CD4-positive, alpha-beta T cell (primary cell): ENCODE measurements at regions not wholly inside any gene's neighbourhood (a gene's known extent, or its start where the extent isn't known, plus 50 kb on each side); places are given as distances from the start of the nearest gene placed in this dataset.

Experiments used
- ATAC-seq: fragments of 200-7000 bp; cut with Tn5 transposase; one replicate; pipeline ENCODE4 v1.10.0; 2022; ENCODE audit warnings: mild to moderate bottlenecking; ENCODE audit not compliant: poor library complexity
- CTCF ChIA-PET: fragments of 350-600 bp; sonication (Branson Sonifier 250); formaldehyde crosslinking; loops from one replicate; lab custom pipeline; 2021; ENCODE audit warnings: antibody characterized with exemption, inconsistent platforms; lab: Charles Lee
- POLR2A ChIA-PET: fragments of 350-600 bp; sonication (Branson Sonifier 250); formaldehyde crosslinking; loops from one replicate; lab custom pipeline; 2021; ENCODE audit warnings: antibody characterized with exemption, inconsistent platforms; lab: Charles Lee
- DNase-seq, 14 experiments: peaks; one replicate each; pipeline ENCODE4 v3.0.0-alpha.2; 2013 to 2020; ENCODE audit warnings: mixed read lengths in 2 of 14
- H3K27ac ChIP-seq, 2 donors: one replicate each; pipeline versions ENCODE4 v1.5.1 to v1.7.0; 2013; ENCODE audit warnings: low read length in 2 of 2, low read depth in 1 of 2, mild to moderate bottlenecking in 1 of 2
- H3K27me3 ChIP-seq, 2 experiments: 1 replicate in 1 of 2; 2 replicates in 1 of 2; pipeline versions ENCODE4 v1.6.1 to v1.7.0; 2013; ENCODE audit warnings: low read length in 2 of 2, control low read depth in 1 of 2, mild to moderate bottlenecking in 1 of 2, moderate library complexity in 1 of 2; ENCODE audit not compliant: insufficient read depth in 2 of 2, control insufficient read depth in 1 of 2
- H3K36me3 ChIP-seq: one replicate; pipeline ENCODE4 v1.6.1; 2013; ENCODE audit warnings: low read length, control low read depth; ENCODE audit not compliant: insufficient read depth
- H3K4me1 ChIP-seq: one replicate; pipeline ENCODE4 v1.6.1; 2013; ENCODE audit warnings: low read length, control low read depth; ENCODE audit not compliant: insufficient read depth
- H3K4me3 ChIP-seq: one replicate; pipeline ENCODE4 v1.5.1; 2013; ENCODE audit warnings: mild to moderate bottlenecking, low read length, moderate library complexity
- H3K9me3 ChIP-seq, 2 experiments: 1 replicate in 1 of 2; 2 replicates in 1 of 2; pipeline versions ENCODE4 v1.6.1 to v1.7.0; 2013; ENCODE audit warnings: low read length in 2 of 2, mild to moderate bottlenecking in 2 of 2, control low read depth in 1 of 2, moderate library complexity in 1 of 2; ENCODE audit not compliant: control insufficient read depth in 1 of 2, insufficient read depth in 1 of 2
- H3K27ac Mint-ChIP-seq: one replicate; pipeline ENCODE4 v1.8.0; 2020; ENCODE audit warnings: mixed read lengths
- H3K27me3 Mint-ChIP-seq: one replicate; pipeline ENCODE4 v1.8.0; 2021; ENCODE audit warnings: mixed read lengths
- H3K36me3 Mint-ChIP-seq: one replicate; pipeline ENCODE4 v1.8.0; 2021; ENCODE audit warnings: low read depth, mixed read lengths
- H3K4me1 Mint-ChIP-seq: one replicate; pipeline ENCODE4 v1.8.0; 2021; ENCODE audit warnings: low read depth, mixed read lengths
- H3K4me3 Mint-ChIP-seq: one replicate; pipeline ENCODE4 v1.8.0; 2020; ENCODE audit warnings: mild to moderate bottlenecking, mixed read lengths
- H3K9me3 Mint-ChIP-seq: one replicate; pipeline ENCODE4 v1.8.0; 2020; ENCODE audit warnings: mixed read lengths
- CTCF ChIP-seq: fragments of 200-600 bp; IDR thresholded peaks from one replicate; pipeline ENCODE4 v1.8.0; 2022; ENCODE audit warnings: antibody characterized with exemption, mild to moderate bottlenecking
- intact Hi-C, 2 experiments: fragments of 100-400 bp; cut with DNase I in 1 of 2; cut with micrococcal nuclease in 1 of 2; formaldehyde crosslinking; loops; one replicate each; pipeline versions ENCODE4 v1.15.1 to v1.9.0; 2023 to 2025; cut with DNase I, micrococcal nuclease

- CTCF ChIA-PET = no interaction called here
- H3K9me3 Mint-ChIP-seq = peaks cover 11% of the 10 kb centered on the region
- POLR2A ChIA-PET = no interaction called here
- no peak for DNase-seq
- intact Hi-C loops = no loop called here
- no peak overlapping the region for H3K4me3 Mint-ChIP-seq
- no peaks in the 10 kb centered on the region for H3K4me1 Mint-ChIP-seq
- Histone ChIP-seq H3K36me3 (no peaks in the 10 kb centered on the region), H3K9me3 (peaks cover 0 to 9% of the 10 kb centered on the region in 2 experiments), H3K4me3 (no peak overlapping the region), H3K4me1 (no peaks in the 10 kb centered on the region), H3K27me3 (no peaks in the 10 kb centered on the region), H3K27ac (no peak overlapping the region)
- no peaks in the 10 kb centered on the region for H3K27me3 Mint-ChIP-seq
- no peak for TF ChIP-seq CTCF
- no peaks in the 10 kb centered on the region for H3K36me3 Mint-ChIP-seq
- no peak for ATAC-seq
- no peak overlapping the region for H3K27ac Mint-ChIP-seq
Observed at GRCh38 chr3:6512172-6512800, 348.6 kb upstream of the GRM7 start.

- intact Hi-C loops = no loop called here
- no peaks in the 10 kb centered on the region for H3K36me3 Mint-ChIP-seq
- TF ChIP-seq CTCF = no peak
- no peaks in the 10 kb centered on the region for H3K4me1 ChIP-seq
- ATAC-seq = no peak
- ChIA-PET CTCF (no interaction called here), POLR2A (no interaction called here)
- H3K27ac Mint-ChIP-seq = no peak overlapping the region
- no peaks in the 10 kb centered on the region for H3K4me1 Mint-ChIP-seq
- H3K9me3 ChIP-seq = peaks cover 0 to 10% of the 10 kb centered on the region in 2 experiments
- peaks cover 14% of the 10 kb centered on the region for H3K9me3 Mint-ChIP-seq
- no peak overlapping the region for H3K4me3 ChIP-seq
- H3K36me3 ChIP-seq = no peaks in the 10 kb centered on the region
- DNase-seq = no peak
- H3K27ac ChIP-seq = no peak overlapping the region
- H3K4me3 Mint-ChIP-seq = no peak overlapping the region
- H3K27me3 Mint-ChIP-seq = no peaks in the 10 kb centered on the region
- no peaks in the 10 kb centered on the region for H3K27me3 ChIP-seq
Observed at GRCh38 chr3:6516143-6516542, 344.8 kb upstream of the GRM7 start.

GRCh38 chr3:6516694-6517093, 344.2 kb upstream of the GRM7 start:
- H3K9me3 Mint-ChIP-seq = peaks cover 14% of the 10 kb centered on the region
- POLR2A ChIA-PET = no interaction called here
- no peaks in the 10 kb centered on the region for H3K27me3 Mint-ChIP-seq

More at GRCh38 chr3:6516694-6517093, 344.2 kb upstream of the GRM7 start:
- H3K9me3 ChIP-seq = peaks cover 0 to 10% of the 10 kb centered on the region in 2 experiments
- no peak for TF ChIP-seq CTCF
- no peak for ATAC-seq
- no peak for DNase-seq
- H3K27me3 ChIP-seq = no peaks in the 10 kb centered on the region
- intact Hi-C loops = no loop called here
- CTCF ChIA-PET = no interaction called here
- Mint-ChIP-seq H3K36me3 (no peaks in the 10 kb centered on the region), H3K4me3 (no peak overlapping the region), H3K27ac (no peak overlapping the region), H3K4me1 (no peaks in the 10 kb centered on the region)
- H3K36me3 ChIP-seq = no peaks in the 10 kb centered on the region
- no peaks in the 10 kb centered on the region for H3K4me1 ChIP-seq
- H3K4me3 ChIP-seq = no peak overlapping the region
- no peak overlapping the region for H3K27ac ChIP-seq
